A673 (cell line): ENCODE measurements at regions not wholly inside any gene's neighbourhood (a gene's known extent, or its start where the extent isn't known, plus 50 kb on each side); places are given as distances from the start of the nearest gene placed in this dataset.

ENCODE experiments used
- BruUV-seq: library from RNA; stranded (reverse); fragments of 400-500 nt; replicated peaks from 2 replicates; lab custom pipeline; 2021; lab: Mats Ljungman, UMichigan
- CTCF ChIA-PET: fragments of 300-600 bp; sonication (Branson Sonifier 250); formaldehyde crosslinking; loops from one replicate; lab custom pipeline; 2022; ENCODE audit warnings: antibody characterized with exemption; lab: Charles Lee
- POLR2A ChIA-PET: fragments of 300-600 bp; sonication (Branson Sonifier 250); formaldehyde crosslinking; loops from one replicate; lab custom pipeline; 2022; ENCODE audit warnings: antibody characterized with exemption; ENCODE audit not compliant: low non-redundant PET; lab: Charles Lee
- DNase-seq: peaks from one replicate; pipeline ENCODE4 v3.0.0-alpha.2; 2015; ENCODE audit warnings: low spot score
- H3K27ac ChIP-seq: fragments of 200-600 bp; sonication (generic); 2 replicates; pipeline ENCODE4 v1.5.1; 2016; ENCODE audit warnings: mixed run types, low read depth, mild to moderate bottlenecking, mixed read lengths, antibody characterized with exemption, low read length; ENCODE audit not compliant: poor library complexity, severe bottlenecking
- H3K27me3 ChIP-seq: fragments of 200-600 bp; sonication (generic); replicated peaks from 2 replicates; pipeline ENCODE4 v1.6.1; 2017; ENCODE audit warnings: mixed run types, low read depth, mild to moderate bottlenecking, mixed read lengths, antibody characterized with exemption, low read length; ENCODE audit not compliant: insufficient read depth, poor library complexity
- H3K36me3 ChIP-seq: fragments of 200-600 bp; sonication (generic); 2 replicates; pipeline ENCODE4 v1.6.1; 2016; ENCODE audit warnings: mixed run types, mild to moderate bottlenecking, mixed read lengths, antibody characterized with exemption, low read length; ENCODE audit not compliant: insufficient read depth, poor library complexity, severe bottlenecking
- H3K4me1 ChIP-seq: fragments of 200-600 bp; sonication (generic); 2 replicates; pipeline ENCODE4 v1.6.1; 2017; ENCODE audit warnings: mixed run types, mild to moderate bottlenecking, mixed read lengths, antibody characterized with exemption, low read length; ENCODE audit not compliant: insufficient read depth, poor library complexity, severe bottlenecking
- H3K4me3 ChIP-seq: fragments of 200-600 bp; sonication (generic); 2 replicates; pipeline ENCODE4 v1.5.1; 2016; ENCODE audit warnings: low read depth, mixed run types, mild to moderate bottlenecking, mixed read lengths, low read length; ENCODE audit not compliant: poor library complexity, severe bottlenecking
- H3K9me3 ChIP-seq: fragments of 200-600 bp; sonication (generic); 2 replicates; pipeline ENCODE4 v1.6.1; 2016; ENCODE audit warnings: mixed run types, low read depth, mild to moderate bottlenecking, mixed read lengths, antibody characterized with exemption, low read length; ENCODE audit not compliant: poor library complexity, severe bottlenecking
- EZH2 ChIP-seq: fragments of 200-600 bp; sonication (generic); IDR thresholded peaks from 2 replicates; pipeline ENCODE4 v1.6.1; 2017; ENCODE audit warnings: borderline replicate concordance, low read depth, mild to moderate bottlenecking, mixed read lengths, antibody characterized with exemption, low read length; ENCODE audit not compliant: poor library complexity, severe bottlenecking
- intact Hi-C: fragments of 100-400 bp; cut with micrococcal nuclease; formaldehyde crosslinking; loops from one replicate; pipeline ENCODE4 v1.10.0; 2022; ENCODE audit not compliant: unreplicated experiment
- TF ChIP-seq, protein P1 (sequence below): fragments of 300-800, 200-600 bp; sonication (generic); conservative IDR thresholded peaks from 2 replicates; pipeline ENCODE4 v1.5.1; 2017; ENCODE audit warnings: low read depth, mild to moderate bottlenecking, antibody characterized with exemption, low read length, moderate library complexity, mixed read lengths

DNA sequence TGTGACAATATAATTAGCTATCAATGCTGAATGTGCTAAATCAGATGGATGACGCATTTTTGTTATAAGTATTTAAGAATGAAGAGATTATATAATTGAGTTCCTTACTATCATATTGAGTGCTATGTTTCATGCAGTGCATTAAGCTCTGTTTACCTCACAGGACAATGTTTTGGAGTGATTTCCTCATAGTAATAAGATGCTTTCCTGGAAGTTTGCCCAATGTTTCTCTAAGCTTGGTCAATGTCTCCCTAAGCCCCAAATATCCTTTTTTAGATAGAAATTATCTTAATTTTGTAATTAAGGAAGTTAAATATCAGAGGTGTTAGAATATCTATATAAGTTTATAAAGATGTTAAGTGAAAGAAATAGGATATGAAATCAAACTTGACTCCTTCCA, 489.6 kb downstream of the MMUT start:
- POLR2A ChIA-PET, result no interaction called here
- no peak for DNase-seq
- no peak overlapping the region for H3K4me3 ChIP-seq
- intact Hi-C loops, result no loop called here
- H3K9me3 ChIP-seq, result no peaks in the 10 kb centered on the region
- CTCF ChIA-PET, result no interaction called here
- H3K27ac ChIP-seq, result no peak overlapping the region
- H3K36me3 ChIP-seq, result no peaks in the 10 kb centered on the region
- TF ChIP-seq, protein P1, sequence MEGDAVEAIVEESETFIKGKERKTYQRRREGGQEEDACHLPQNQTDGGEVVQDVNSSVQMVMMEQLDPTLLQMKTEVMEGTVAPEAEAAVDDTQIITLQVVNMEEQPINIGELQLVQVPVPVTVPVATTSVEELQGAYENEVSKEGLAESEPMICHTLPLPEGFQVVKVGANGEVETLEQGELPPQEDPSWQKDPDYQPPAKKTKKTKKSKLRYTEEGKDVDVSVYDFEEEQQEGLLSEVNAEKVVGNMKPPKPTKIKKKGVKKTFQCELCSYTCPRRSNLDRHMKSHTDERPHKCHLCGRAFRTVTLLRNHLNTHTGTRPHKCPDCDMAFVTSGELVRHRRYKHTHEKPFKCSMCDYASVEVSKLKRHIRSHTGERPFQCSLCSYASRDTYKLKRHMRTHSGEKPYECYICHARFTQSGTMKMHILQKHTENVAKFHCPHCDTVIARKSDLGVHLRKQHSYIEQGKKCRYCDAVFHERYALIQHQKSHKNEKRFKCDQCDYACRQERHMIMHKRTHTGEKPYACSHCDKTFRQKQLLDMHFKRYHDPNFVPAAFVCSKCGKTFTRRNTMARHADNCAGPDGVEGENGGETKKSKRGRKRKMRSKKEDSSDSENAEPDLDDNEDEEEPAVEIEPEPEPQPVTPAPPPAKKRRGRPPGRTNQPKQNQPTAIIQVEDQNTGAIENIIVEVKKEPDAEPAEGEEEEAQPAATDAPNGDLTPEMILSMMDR, result no peak
- TF ChIP-seq EZH2, result no peak
- H3K4me1 ChIP-seq, result no peaks in the 10 kb centered on the region
- no TSS peak for BruUV-seq
- no peaks in the 10 kb centered on the region for H3K27me3 ChIP-seq

DNA sequence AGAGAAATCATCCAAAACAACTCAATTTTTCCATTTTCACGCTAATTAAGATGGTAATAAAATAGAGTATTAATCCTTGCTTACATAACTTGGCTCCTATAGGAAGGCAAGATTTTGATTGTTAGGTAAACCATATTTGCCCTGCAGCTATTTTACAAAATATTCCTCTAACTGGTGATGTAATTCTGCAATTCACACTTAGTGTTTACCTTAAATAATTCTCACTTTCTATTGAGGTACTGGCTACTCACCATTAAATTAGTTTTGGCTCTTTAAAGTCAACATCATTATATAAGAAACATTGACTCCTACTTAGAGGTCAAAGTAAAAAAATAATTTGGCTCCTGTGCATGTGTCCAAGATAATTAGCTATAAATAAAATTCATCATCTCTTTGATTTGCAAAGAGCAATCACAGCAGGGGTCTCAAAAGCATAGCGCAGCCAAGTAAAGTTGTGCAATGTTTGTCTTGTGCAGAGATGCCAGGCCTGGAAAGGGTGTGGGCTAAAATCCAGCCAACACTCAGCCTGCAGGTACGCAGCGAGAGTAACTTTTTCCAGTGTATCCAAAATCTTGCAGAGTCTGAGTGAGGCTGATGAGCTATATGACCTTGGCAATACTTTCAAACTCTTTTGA, 501.2 kb downstream of the MMUT start:
- Histone ChIP-seq H3K4me3 (no peak overlapping the region), H3K4me1 (peaks cover 22% of the 10 kb centered on the region), H3K36me3 (no peaks in the 10 kb centered on the region), H3K27me3 (no peaks in the 10 kb centered on the region), H3K27ac (no peak overlapping the region), H3K9me3 (no peaks in the 10 kb centered on the region)
- peak; percentile 37 for DNase-seq
- intact Hi-C loops, result no loop called here
- CTCF ChIA-PET, result no interaction called here
- POLR2A ChIA-PET, result no interaction called here
- TF ChIP-seq EZH2, result no peak
- TF ChIP-seq, protein P1, result no peak
- no TSS peak for BruUV-seq

DNA sequence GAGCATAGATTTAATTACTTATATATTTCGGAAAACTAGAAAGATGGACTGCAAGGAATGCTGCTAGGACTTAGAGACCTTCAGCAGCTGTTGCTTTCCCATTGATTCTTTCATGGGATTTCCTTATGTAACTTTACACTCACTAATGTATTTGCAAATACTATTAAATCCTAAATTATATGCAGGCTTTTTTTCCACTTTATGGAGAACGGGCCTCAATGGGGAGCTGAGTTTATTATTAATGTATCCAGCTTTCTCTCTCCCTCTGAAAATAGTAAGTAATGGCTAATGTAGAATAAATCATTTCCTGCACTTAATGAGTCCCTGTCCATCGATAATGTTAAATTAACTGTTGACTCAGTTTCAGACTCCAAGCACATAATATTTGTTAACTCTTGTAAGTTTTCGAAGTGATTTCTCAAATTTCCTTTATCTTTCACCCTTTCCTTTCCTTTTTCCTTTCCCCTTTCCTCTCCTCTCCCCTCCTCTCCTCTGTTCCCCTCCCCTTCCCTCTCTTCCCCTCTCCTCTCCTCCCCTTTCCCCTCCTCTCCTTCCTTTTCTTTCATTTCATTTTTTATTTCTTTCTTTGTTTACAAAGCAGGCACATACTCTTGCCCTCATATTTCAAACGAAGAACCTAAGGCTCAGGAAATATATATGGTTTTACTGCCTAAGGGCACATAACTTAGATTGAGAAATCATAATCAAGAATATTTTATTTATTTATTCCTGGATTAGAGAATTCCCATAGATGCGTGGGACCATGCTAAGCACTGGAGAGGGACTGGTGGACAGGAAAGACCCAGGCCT, 503.6 kb downstream of the MMUT start:
- BruUV-seq, result no TSS peak
- H3K4me3 ChIP-seq, result no peak overlapping the region
- TF ChIP-seq, protein P1, result no peak
- TF ChIP-seq EZH2, result no peak
- no peak for DNase-seq
- H3K27ac ChIP-seq, result no peak overlapping the region
- no peaks in the 10 kb centered on the region for H3K9me3 ChIP-seq
- intact Hi-C loops, result no loop called here
- ChIA-PET CTCF (no interaction called here), POLR2A (no interaction called here)
- no peaks in the 10 kb centered on the region for H3K36me3 ChIP-seq
- H3K27me3 ChIP-seq, result no peaks in the 10 kb centered on the region
- peaks cover 14% of the 10 kb centered on the region for H3K4me1 ChIP-seq
